Hepatocyte (in vitro differentiated cells): ENCODE measurements at regions not wholly inside any gene's neighbourhood (a gene's known extent, or its start where the extent isn't known, plus 50 kb on each side); places are given as distances from the start of the nearest gene placed in this dataset.

Experiments
- EZH2 ChIP-seq: fragments of 200-600 bp; sonication (generic); IDR thresholded peaks from 2 replicates; pipeline ENCODE4 v1.6.1; 2016; ENCODE audit warnings: antibody characterized with exemption, mild to moderate bottlenecking, borderline replicate concordance
- TF ChIP-seq, protein P1 (sequence below): fragments of 200-600 bp; sonication (generic); IDR thresholded peaks from 2 replicates; pipeline ENCODE4 v1.5.1; 2016; ENCODE audit warnings: antibody characterized with exemption, mild to moderate bottlenecking; ENCODE audit not compliant: poor library complexity

DNA sequence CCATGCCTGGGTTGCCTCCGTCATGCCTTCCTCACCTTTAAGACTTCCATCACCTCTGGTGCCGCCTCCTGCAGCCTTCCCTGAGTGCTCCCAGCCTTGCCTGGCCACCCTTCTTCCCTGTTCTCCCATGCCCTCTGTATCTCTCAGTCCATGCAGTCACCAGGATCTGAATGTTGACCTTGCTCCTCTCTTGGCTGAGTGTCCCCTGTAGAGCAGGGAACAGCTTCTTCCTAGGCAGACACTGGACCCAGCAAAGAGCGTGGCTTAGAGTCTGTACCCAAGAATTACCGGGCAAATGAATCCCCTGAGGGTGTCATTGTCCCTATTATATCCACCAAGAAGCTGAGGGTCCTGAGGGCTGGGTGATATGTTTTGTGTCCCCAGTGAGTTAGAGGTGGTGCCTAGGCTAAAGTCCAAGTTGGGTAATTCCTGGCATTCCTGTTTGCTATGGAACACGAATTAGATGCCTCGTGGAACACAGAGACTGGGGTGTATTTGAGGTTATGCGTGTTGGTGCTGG lies 505.6 kb downstream of the RPS24 start:
- TF ChIP-seq, protein P1, sequence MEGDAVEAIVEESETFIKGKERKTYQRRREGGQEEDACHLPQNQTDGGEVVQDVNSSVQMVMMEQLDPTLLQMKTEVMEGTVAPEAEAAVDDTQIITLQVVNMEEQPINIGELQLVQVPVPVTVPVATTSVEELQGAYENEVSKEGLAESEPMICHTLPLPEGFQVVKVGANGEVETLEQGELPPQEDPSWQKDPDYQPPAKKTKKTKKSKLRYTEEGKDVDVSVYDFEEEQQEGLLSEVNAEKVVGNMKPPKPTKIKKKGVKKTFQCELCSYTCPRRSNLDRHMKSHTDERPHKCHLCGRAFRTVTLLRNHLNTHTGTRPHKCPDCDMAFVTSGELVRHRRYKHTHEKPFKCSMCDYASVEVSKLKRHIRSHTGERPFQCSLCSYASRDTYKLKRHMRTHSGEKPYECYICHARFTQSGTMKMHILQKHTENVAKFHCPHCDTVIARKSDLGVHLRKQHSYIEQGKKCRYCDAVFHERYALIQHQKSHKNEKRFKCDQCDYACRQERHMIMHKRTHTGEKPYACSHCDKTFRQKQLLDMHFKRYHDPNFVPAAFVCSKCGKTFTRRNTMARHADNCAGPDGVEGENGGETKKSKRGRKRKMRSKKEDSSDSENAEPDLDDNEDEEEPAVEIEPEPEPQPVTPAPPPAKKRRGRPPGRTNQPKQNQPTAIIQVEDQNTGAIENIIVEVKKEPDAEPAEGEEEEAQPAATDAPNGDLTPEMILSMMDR = no peak
- TF ChIP-seq EZH2 = no peak
